Eye (tissue), 1 donor: ENCODE measurements at regions not wholly inside any gene's neighbourhood (a gene's known extent, or its start where the extent isn't known, plus 50 kb on each side); places are given as distances from the start of the nearest gene placed in this dataset.
A peak's percentile ranks its signal among the peaks of the same experiment; 100 is the strongest.
"Not testable (repeated sequence)": the region's sequence is repeated elsewhere in the genome, so short reads cannot be mapped to it uniquely, and the experiment has no call there.

Source experiments
- DNase-seq: peaks from one replicate; pipeline ENCODE4 v3.0.0-alpha.2; 2015

DNA sequence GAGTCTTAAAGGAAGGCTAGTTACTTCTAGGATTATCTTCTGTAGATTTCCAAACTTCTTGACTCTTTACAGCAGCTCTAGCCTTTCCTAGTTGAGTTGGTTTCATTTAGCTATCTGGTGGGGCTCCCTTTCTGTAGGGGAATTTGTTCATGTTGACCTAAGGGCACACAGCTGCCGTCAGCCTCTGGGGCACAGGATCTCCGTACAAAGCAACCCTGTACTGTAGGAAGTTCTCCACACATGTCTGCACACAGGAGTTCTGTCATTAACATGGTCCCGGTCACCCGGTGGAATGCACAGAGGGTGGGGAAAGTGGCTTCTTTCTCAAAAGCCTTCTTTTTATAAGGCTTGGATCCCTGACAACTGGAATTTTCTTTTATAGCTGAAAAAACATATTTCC lies 88.7 kb upstream of the TNIK start:
- peak; percentile 36 for DNase-seq

DNA sequence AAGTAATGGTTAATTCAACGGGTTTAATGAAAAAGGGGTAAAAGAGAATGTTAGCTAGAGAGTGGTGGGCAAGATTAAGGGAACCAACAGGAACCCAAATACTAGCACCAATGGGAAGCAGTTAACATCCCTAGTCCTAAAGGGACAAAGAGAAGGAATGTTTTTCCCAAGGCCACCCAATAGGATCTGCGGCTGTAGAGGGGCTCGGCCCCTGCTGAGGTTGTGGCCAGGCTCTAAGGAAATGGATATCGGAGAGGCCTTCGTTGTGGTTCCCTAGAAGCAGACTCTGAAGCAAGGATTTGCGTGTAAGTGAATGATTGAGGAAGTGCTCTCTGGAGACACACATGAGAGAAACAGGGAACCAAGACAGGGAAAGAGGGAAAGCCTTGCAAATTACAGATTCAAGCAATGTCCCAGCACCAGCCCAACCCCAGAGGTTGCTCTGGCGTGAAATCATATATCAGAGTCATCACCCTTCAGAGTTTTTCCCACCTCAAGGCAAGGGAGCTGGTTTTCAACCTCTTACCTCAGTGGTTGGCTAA lies 83.6 kb upstream of the TNIK start:
- DNase-seq, result no peak

DNA sequence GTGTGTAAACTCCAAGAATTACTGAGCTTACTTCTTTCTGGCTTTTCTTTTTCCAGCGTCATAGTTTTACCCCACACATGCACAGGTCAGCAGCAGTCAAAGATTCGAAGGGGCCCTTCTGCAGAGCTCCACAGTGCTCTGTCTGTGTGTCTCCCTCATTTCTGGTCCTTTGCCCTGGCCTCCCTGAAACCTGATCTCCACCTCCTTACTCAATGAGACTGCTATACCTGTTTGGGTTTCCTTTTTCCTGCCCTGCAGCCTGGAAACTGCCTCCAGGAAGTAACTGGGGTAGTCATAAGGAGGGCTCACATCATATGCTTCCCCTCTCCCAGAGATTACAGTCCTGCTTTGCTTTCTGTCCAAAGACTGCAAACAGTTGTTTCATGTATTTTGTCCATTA lies 82.8 kb upstream of the TNIK start:
- DNase-seq, result no peak

DNA sequence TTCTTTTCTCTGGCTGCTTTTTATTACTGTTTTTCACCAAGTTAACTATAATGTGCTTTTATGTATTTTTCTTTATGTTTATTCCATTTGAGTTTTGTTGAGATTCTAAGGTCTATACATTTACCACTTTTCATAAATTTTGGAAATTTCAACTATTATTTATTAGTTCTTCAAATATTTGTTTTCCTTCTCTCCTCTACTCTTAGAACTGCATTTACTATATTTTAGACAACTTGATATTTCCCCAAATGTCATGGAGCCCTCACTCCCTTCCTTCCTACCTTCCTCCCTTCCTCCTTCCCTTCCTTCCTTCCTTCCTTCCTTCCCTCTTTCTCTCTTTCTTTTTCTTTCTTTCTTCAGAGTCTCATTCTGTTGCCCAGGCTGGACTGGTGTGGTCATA lies 81.4 kb upstream of the TNIK start:
- DNase-seq, result no peak

DNA sequence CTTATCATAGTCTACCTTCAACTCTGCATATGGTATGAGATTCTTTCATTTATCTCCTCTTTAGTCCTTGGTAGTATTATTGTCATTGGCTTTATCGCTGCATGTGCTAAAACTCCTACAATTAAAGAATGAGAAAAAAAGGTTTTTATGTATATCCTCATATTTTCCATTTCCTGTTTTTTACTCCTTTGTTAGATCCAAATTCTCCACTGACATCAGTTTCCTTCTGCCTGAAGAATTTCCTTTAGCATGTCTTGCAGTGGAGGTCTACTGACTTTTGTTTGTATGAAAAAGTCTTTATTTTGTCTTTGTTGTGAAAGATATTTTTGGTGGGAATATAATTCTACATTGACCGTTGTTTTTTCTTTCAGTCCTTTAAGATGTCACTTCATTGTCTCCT lies 81.0 kb upstream of the TNIK start:
- DNase-seq, result no peak

- no peak for DNase-seq
Observed at GRCh38 chr3:171535799-171536198, 75.6 kb upstream of the TNIK start.

DNA sequence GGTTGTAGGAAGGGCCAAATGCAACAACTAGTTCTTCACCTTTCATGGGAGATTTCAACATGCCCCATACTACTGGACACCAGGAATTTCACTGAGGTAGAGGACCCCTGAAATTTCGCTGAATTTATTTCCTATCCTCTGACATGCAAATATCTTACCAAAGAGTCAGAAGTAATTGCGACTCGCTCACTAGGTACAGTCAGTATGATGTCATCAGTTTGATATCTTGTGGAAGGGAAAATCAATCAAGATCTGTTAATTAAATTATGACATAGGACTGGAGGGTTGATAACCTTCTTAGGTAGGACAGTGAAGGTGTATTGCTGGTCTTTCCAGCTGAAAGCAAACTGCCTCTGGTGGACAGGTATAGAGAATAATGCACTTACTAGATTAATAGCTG lies 74.9 kb upstream of the TNIK start:
- DNase-seq, result no peak

DNA sequence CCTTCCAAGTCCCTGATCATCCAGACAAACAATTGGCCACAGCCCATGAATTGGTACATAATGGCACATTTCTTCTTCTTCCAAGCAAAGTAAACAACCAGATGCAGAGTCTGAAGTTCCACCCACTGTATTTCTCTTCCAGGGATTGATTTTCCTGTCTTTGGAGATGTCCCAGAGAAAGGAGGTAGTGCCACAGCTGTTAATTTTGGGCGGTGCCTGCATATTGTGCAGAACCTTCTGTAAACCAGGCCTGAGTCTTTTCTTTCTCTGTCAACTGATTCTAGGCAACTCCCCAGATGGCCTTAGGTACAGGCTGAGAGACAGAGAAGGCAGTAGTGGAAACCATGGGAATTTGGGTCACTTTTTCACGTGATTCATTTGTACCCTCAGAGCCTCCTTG lies 73.5 kb upstream of the TNIK start:
- DNase-seq, result no peak

GRCh38 chr3:171532294-171532693 lies 72.1 kb upstream of the TNIK start:
- no peak for DNase-seq

DNA sequence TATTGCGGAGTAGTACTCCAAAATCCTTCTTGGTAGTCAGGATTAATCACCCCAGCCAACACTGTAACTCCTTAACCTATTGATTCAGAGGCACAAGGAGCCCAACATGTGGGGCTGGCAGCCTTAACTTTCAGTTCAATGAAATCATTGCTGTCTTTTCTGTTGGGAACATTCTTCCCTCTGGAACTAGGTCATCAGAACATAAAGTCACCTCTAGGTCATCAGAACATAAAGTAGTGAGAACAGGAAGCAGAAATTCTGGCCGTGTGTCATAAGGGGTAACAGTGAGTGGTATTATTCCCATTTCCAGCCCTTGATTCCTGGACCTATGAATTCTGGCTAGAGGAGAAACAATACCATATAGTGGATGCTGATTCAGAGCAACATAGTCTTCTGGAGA lies 71.5 kb upstream of the TNIK start:
- no peak for DNase-seq

DNA sequence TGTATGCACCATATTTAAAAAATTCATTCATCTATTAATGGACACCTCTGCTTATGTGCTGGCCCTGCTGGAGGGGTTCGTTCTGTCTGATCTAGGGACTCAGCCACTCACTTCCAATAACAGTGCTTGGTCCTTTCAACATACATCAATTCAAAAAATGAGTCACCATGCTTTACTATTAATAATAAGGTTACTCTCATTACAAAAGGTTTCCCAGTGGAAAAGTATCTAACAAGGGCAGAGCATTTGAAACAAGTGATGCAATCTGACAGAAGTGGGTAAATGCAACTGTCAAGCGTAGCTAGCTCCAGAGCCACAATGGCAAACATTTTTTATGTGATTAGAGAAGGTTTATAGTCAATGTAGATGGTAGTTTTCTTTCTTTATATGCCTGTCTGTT lies 67.9 kb upstream of the TNIK start:
- DNase-seq, result no peak

- no peak for DNase-seq
Observed at GRCh38 chr3:171526869-171527268, 66.7 kb upstream of the TNIK start.

DNA sequence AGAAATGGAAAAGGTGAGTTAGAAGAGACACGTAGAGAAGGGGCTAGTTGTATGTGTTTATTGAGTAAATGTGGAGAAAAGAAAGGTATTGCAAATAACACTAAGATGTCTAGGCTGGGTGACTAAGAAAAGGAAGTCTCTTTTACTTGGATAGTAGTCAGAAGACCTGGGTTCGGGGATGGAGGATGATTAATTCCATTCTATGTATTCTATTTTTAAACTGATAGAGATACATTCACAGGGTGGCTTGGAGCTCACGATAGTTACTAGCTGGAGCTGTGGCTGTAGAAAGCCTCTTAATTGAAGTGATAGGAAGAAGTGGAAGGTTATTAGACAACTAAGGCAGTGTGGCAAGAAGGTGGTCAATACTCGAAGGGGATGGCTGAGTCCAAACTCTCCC lies 65.9 kb upstream of the TNIK start:
- no peak for DNase-seq

DNA sequence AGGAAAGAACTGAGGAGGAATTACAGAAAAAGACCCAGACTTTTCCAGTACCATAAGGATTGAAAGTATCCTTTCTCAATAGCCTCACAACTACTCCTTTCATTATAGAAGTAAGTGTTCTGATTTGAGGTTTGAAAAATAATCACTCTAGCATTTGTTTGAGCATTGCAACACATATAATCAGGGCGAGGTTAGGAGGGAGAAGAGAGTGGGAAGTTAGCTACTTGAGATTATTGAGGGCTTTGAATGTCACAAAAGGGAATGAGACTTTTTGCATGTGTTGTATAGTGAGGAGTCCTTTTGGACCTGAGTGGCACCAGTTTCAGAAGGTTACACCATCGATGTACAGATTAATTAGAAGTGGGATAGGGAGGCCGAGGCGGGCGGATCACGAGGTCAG lies 65.2 kb upstream of the TNIK start:
- no peak for DNase-seq

DNA sequence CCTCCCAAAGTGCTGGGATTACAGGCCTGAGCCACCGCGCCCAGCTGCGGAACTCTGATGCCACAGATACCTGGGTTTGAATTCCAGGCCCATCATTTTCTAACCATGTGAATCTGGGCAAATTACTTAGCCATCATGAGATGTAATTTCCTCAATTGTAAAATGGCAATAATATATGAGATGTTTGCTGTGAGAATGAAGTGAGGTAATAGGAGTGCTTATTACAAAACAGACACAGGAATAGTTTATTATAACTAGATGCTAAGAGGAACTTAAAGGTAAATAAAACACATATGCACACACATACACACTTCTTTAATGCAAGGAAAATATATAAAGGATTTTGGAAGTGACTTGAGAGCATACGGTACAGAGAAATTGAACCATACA lies 64.7 kb upstream of the TNIK start:
- no peak for DNase-seq

DNA sequence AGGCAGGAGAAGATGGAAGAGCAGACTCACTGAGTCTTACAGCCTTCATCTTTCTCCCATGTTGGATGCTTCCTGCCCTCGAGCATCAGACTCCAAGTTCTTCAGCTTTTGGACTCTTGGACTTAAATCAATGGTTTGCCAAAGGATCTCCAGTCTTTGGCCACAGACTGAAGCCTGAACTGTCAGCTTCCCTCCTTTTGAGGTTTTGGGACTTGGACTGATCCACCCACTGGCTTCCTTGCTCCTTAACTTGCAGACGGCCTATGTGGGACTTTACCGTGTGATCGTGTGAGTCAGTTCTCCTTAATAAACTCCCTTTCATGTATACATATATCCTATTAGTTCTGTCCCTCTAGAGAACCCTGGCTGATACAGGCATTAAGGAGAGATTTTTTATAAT lies 62.4 kb upstream of the TNIK start:
- DNase-seq, result no peak

DNA sequence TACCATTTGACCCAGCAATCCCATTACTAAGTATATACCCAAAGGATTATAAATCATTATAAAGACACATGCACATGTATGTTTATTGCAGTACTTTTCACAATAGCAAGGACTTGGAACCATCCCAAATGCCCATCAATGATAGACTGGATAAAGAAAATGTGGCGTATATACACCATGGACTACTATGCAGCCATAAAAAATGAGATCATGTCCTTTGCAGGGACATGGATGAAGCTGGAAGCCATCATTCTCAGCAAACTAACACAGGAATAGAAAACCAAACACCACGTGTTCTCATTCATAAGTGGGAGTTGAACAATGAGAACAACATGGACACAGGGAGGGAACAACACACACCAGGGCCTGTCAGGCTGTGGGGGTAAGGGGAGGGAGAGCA lies 59.2 kb upstream of the TNIK start:
- not testable (repeated sequence) for DNase-seq

DNA sequence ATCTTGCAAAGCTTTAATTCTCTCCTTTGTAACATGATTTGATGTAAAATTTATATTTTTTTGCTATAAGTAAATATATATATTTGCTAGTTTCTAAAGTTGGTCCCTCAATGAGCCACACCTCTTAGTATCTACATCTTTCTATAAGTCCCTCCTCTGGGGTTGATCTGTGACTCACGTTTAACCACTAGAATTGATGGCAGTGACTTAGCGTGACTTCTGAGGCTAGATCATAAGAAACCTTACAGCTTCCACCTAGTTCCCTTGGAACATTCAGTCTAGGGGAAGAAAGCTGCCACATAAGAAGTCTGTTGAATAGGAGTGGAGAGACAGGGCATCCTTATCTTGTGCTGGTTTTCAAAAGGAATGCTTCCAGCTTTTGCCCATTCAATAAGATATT lies 56.6 kb upstream of the TNIK start:
- no peak for DNase-seq

DNA sequence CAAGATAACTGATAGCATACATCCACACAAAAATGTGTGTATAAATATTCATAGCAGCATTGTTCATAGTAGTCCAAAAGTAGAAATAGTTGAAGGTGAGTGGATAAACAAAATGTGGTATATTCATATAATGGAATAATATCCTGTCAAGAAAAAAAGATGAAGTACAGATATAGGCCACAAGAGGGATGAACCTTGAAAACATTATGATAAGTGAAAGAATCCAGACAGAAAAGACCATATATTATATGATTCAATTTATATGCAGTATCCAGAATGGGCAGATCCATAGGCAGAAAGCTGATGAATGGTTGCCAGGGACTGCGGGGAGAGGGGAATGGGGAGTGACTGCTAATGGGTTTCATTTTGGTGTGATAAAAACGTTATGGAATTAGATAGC lies 54.3 kb upstream of the TNIK start:
- DNase-seq, result no peak

DNA sequence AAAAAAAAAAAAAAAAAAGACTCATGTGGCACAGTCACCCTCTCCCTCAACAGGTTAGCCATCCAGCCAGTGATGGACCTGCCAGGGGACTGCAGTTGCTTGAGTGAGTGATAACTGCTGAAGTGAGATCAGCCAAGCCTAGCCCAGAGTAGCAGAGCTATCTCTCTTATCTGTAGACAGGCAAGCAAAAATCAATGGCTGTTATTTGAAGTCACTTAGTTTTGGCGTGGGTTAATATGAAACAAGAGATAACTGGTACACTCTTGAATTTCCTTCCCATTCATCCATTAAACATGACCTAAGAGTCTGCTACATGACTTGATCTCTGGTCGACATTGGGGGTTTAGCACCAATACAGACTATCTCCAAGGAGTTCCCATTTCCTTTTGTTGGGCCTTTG lies 51.2 kb upstream of the TNIK start:
- DNase-seq, result no peak
